ENCODE measurements at regions not wholly inside any gene's neighbourhood (a gene's known extent, or its start where the extent isn't known, plus 50 kb on each side); places are given as distances from the start of the nearest gene placed in this dataset.

- DNase-seq, result no peak
Measured at GRCh38 chr11:109981031-109981636, 112.1 kb upstream of the ZC3H12C start.

- no peak for DNase-seq
Measured at GRCh38 chr11:109983358-109983757, 109.8 kb upstream of the ZC3H12C start.

- peak; percentile 69 for DNase-seq
Measured at GRCh38 chr11:109984634-109985289, 108.4 kb upstream of the ZC3H12C start.

GRCh38 chr11:109986488-109986887, 106.7 kb upstream of the ZC3H12C start:
- DNase-seq, result no peak

GRCh38 chr11:109991835-109992234, 101.4 kb upstream of the ZC3H12C start:
- DNase-seq, result no peak

GRCh38 chr11:109993786-109994185, 99.4 kb upstream of the ZC3H12C start:
- DNase-seq, result no peak

GRCh38 chr11:109994907-109995306, 98.3 kb upstream of the ZC3H12C start:
- DNase-seq, result no peak

GRCh38 chr11:109996060-109996459, 97.1 kb upstream of the ZC3H12C start:
- DNase-seq, result no peak

- no peak for DNase-seq
Measured at GRCh38 chr11:109998921-109999320, 94.3 kb upstream of the ZC3H12C start.

GRCh38 chr11:110000031-110000502, 93.1 kb upstream of the ZC3H12C start:
- DNase-seq, result no peak

- DNase-seq, result no peak
Measured at GRCh38 chr11:110000850-110001249, 92.3 kb upstream of the ZC3H12C start.

GRCh38 chr11:110003426-110003825, 89.8 kb upstream of the ZC3H12C start:
- no peak for DNase-seq

- DNase-seq, result no peak
Measured at GRCh38 chr11:110011595-110011994, 81.6 kb upstream of the ZC3H12C start.

GRCh38 chr11:110015695-110016094, 77.5 kb upstream of the ZC3H12C start:
- no peak for DNase-seq

- no peak for DNase-seq
Measured at GRCh38 chr11:110019675-110020074, 73.5 kb upstream of the ZC3H12C start.

GRCh38 chr11:110022548-110022947, 70.6 kb upstream of the ZC3H12C start:
- no peak for DNase-seq

GRCh38 chr11:110023711-110024110, 69.5 kb upstream of the ZC3H12C start:
- DNase-seq, result no peak

GRCh38 chr11:110026858-110027626, 66.2 kb upstream of the ZC3H12C start:
- no peak for DNase-seq

GRCh38 chr11:110027627-110028371, 65.4 kb upstream of the ZC3H12C start:
- no peak for DNase-seq

- no peak for DNase-seq
Measured at GRCh38 chr11:110028921-110029320, 64.3 kb upstream of the ZC3H12C start.

GRCh38 chr11:110029714-110030113, 63.5 kb upstream of the ZC3H12C start:
- DNase-seq, result no peak

- DNase-seq, result no peak
Measured at GRCh38 chr11:110031171-110031570, 62.0 kb upstream of the ZC3H12C start.

- DNase-seq, result no peak
Measured at GRCh38 chr11:110032259-110032658, 60.9 kb upstream of the ZC3H12C start.
